Trophoblast cell (in vitro differentiated cells and primary cell): ENCODE measurements at regions not wholly inside any gene's neighbourhood (a gene's known extent, or its start where the extent isn't known, plus 50 kb on each side); places are given as distances from the start of the nearest gene placed in this dataset.
"Not testable (repeated sequence)": the region's sequence is repeated elsewhere in the genome, so short reads cannot be mapped to it uniquely, and the experiment has no call there.

Source experiments
- DNase-seq, 2 donors: peaks; one replicate each; pipeline ENCODE4 v3.0.0-alpha.2; 2016
- H2AFZ ChIP-seq: 2 replicates; pipeline ENCODE4 v1.6.1; 2013; ENCODE audit warnings: low read length, moderate library complexity, mild to moderate bottlenecking; ENCODE audit not compliant: insufficient read depth, poor library complexity
- H2AK5ac ChIP-seq: 2 replicates; pipeline ENCODE4 v1.6.1; 2013; ENCODE audit warnings: mild to moderate bottlenecking, low read length
- H2BK120ac ChIP-seq: 2 replicates; pipeline ENCODE4 v1.6.1; 2013; ENCODE audit warnings: low read length, mild to moderate bottlenecking, moderate library complexity; ENCODE audit not compliant: insufficient read depth, poor library complexity
- H2BK12ac ChIP-seq: 2 replicates; pipeline ENCODE4 v1.6.1; 2013; ENCODE audit warnings: mild to moderate bottlenecking, low read length, moderate library complexity
- H2BK5ac ChIP-seq: 2 replicates; pipeline ENCODE4 v1.6.1; 2013; ENCODE audit warnings: low read length, low read depth, moderate library complexity, mild to moderate bottlenecking; ENCODE audit not compliant: poor library complexity
- H3K14ac ChIP-seq: 2 replicates; pipeline ENCODE4 v1.6.1; 2013; ENCODE audit warnings: mild to moderate bottlenecking, low read length
- H3K18ac ChIP-seq: 2 replicates; pipeline ENCODE4 v1.6.1; 2013; ENCODE audit warnings: mild to moderate bottlenecking, low read length
- H3K23ac ChIP-seq: 2 replicates; pipeline ENCODE4 v1.6.1; 2013; ENCODE audit warnings: low read length
- H3K27ac ChIP-seq: 2 replicates; pipeline ENCODE4 v1.5.1; 2013; ENCODE audit warnings: low read depth, mild to moderate bottlenecking, inconsistent platforms, low read length, moderate library complexity
- H3K27me3 ChIP-seq: 2 replicates; pipeline ENCODE4 v1.6.1; 2013; ENCODE audit warnings: inconsistent platforms, mild to moderate bottlenecking, low read length, moderate library complexity; ENCODE audit not compliant: insufficient read depth
- H3K36me3 ChIP-seq, 2 experiments: 1 replicate in 1 of 2; 2 replicates in 1 of 2; pipeline ENCODE4 v1.6.1; 2013; ENCODE audit warnings: low read length in 2 of 2, mild to moderate bottlenecking in 2 of 2, moderate library complexity in 1 of 2; ENCODE audit not compliant: insufficient read depth in 2 of 2, control insufficient read depth in 1 of 2
- H3K4ac ChIP-seq: 2 replicates; pipeline ENCODE4 v1.6.1; 2013; ENCODE audit warnings: low read depth, mild to moderate bottlenecking, low read length, moderate library complexity
- H3K4me1 ChIP-seq, 2 experiments: 1 replicate in 1 of 2; 2 replicates in 1 of 2; pipeline ENCODE4 v1.6.1; 2013; ENCODE audit warnings: low read length in 2 of 2, mild to moderate bottlenecking in 2 of 2, moderate library complexity in 1 of 2; ENCODE audit not compliant: insufficient read depth in 2 of 2, control insufficient read depth in 1 of 2
- H3K4me2 ChIP-seq: 2 replicates; pipeline ENCODE4 v1.6.1; 2013; ENCODE audit warnings: inconsistent platforms, mild to moderate bottlenecking, low read length, moderate library complexity
- H3K4me3 ChIP-seq: 2 replicates; pipeline ENCODE4 v1.5.1; 2013; ENCODE audit warnings: mild to moderate bottlenecking, low read depth, low read length, inconsistent platforms
- H3K79me1 ChIP-seq: one replicate; pipeline ENCODE4 v1.6.1; 2013; ENCODE audit warnings: low read length
- H3K79me2 ChIP-seq: 2 replicates; pipeline ENCODE4 v1.6.1; 2013; ENCODE audit warnings: low read length, mild to moderate bottlenecking; ENCODE audit not compliant: control insufficient read depth, insufficient read depth, poor library complexity
- H3K9ac ChIP-seq: 2 replicates; pipeline ENCODE4 v1.6.1; 2013; ENCODE audit warnings: mild to moderate bottlenecking, low read length
- H3K9me3 ChIP-seq: 2 replicates; pipeline ENCODE4 v1.6.1; 2013; ENCODE audit warnings: low read depth, mild to moderate bottlenecking, control low read depth, inconsistent platforms, low read length; ENCODE audit not compliant: insufficient read depth
- H4K12ac ChIP-seq: 2 replicates; pipeline ENCODE4 v1.6.1; 2013; ENCODE audit warnings: low read depth, mild to moderate bottlenecking, low read length, moderate library complexity
- H4K8ac ChIP-seq: 2 replicates; pipeline ENCODE4 v1.6.1; 2013; ENCODE audit warnings: low read depth, mild to moderate bottlenecking, low read length, moderate library complexity
- H4K91ac ChIP-seq: one replicate; pipeline ENCODE4 v1.6.1; 2013; ENCODE audit warnings: low read depth, mild to moderate bottlenecking, low read length, moderate library complexity
- WGBS: extraction: QIAGEN DNeasy Blood & Tissue Kit; methylation state at CpG from one replicate; pipeline ENCODE4 v1.1.7; 2013; ENCODE audit warnings: missing lambda C conversion rate; ENCODE audit not compliant: insufficient read length, insufficient coverage; ENCODE audit errors: extremely low coverage; 5-methylcytosine and 5-hydroxymethylcytosine counted together

GRCh38 chr1:845641-846040, 78.1 kb upstream of the SAMD11 start:
- H2AK5ac ChIP-seq, H3K9me3 ChIP-seq, H4K8ac ChIP-seq, H2AFZ ChIP-seq, H2BK12ac ChIP-seq, H2BK5ac ChIP-seq, H3K4ac ChIP-seq, H2BK120ac ChIP-seq, H3K79me2 ChIP-seq, H4K91ac ChIP-seq, H3K14ac ChIP-seq, H3K27me3 ChIP-seq, H3K27ac ChIP-seq, H3K79me1 ChIP-seq, H3K4me3 ChIP-seq, H3K23ac ChIP-seq, H3K9ac ChIP-seq, H4K12ac ChIP-seq, H3K4me2 ChIP-seq, H3K36me3 ChIP-seq, H3K18ac ChIP-seq: not testable (repeated sequence)
- H3K4me1 ChIP-seq, result peaks cover 21 to 27% of the 10 kb centered on the region in 2 experiments
- peak; percentile 35 to 55 for DNase-seq
- no CpG with 5 or more reads among the region's 3 CpGs for WGBS

GRCh38 chr1:849873-850272, 73.8 kb upstream of the SAMD11 start:
- not testable (repeated sequence) for H4K91ac ChIP-seq, H3K27me3 ChIP-seq, H3K36me3 ChIP-seq, H3K79me1 ChIP-seq, H2AK5ac ChIP-seq, H3K14ac ChIP-seq, H2BK12ac ChIP-seq, H3K4me1 ChIP-seq, H3K23ac ChIP-seq, H4K8ac ChIP-seq, H2BK5ac ChIP-seq, H3K9me3 ChIP-seq, H3K9ac ChIP-seq, H3K27ac ChIP-seq, DNase-seq, H3K4me3 ChIP-seq, H2BK120ac ChIP-seq, H2AFZ ChIP-seq, H3K4ac ChIP-seq, H3K18ac ChIP-seq, H3K4me2 ChIP-seq, H3K79me2 ChIP-seq, H4K12ac ChIP-seq
- no CpG with 5 or more reads among the region's 4 CpGs for WGBS

- not testable (repeated sequence) for H3K18ac ChIP-seq, H3K79me1 ChIP-seq, H3K23ac ChIP-seq, H2BK120ac ChIP-seq, H4K91ac ChIP-seq, H4K12ac ChIP-seq, H3K4me3 ChIP-seq, H3K27me3 ChIP-seq, H2BK12ac ChIP-seq, H2BK5ac ChIP-seq, H3K9me3 ChIP-seq, H2AK5ac ChIP-seq, H3K4me1 ChIP-seq, H3K36me3 ChIP-seq, H2AFZ ChIP-seq, H3K4ac ChIP-seq, H3K14ac ChIP-seq, H4K8ac ChIP-seq, H3K79me2 ChIP-seq, H3K27ac ChIP-seq, H3K9ac ChIP-seq, H3K4me2 ChIP-seq
- no CpG with 5 or more reads among the region's 4 CpGs for WGBS
- DNase-seq, result peak in 1 of 2 donors; percentile 9
Measured at GRCh38 chr1:850318-850717, 73.4 kb upstream of the SAMD11 start.

- H3K27ac ChIP-seq, H2AFZ ChIP-seq, H3K79me2 ChIP-seq, H2BK5ac ChIP-seq, H3K27me3 ChIP-seq, H3K14ac ChIP-seq, H2BK12ac ChIP-seq, H3K79me1 ChIP-seq, H3K36me3 ChIP-seq, H3K4me3 ChIP-seq, H4K91ac ChIP-seq, H3K4me1 ChIP-seq, H3K9me3 ChIP-seq, H3K4me2 ChIP-seq, H3K23ac ChIP-seq, H3K4ac ChIP-seq, H4K12ac ChIP-seq, H3K18ac ChIP-seq, H4K8ac ChIP-seq, H2AK5ac ChIP-seq, H3K9ac ChIP-seq, H2BK120ac ChIP-seq: not testable (repeated sequence)
- WGBS, result no CpG with 5 or more reads among the region's 17 CpGs
- DNase-seq, result peak; percentile 41 to 43
Measured at GRCh38 chr1:851398-851797, 72.3 kb upstream of the SAMD11 start.
